GM23248 (cell line): ENCODE measurements at regions not wholly inside any gene's neighbourhood (a gene's known extent, or its start where the extent isn't known, plus 50 kb on each side); places are given as distances from the start of the nearest gene placed in this dataset.
"Not testable (repeated sequence)": the region's sequence is repeated elsewhere in the genome, so short reads cannot be mapped to it uniquely, and the experiment has no call there.

ENCODE experiments used
- DNase-seq: peaks from one replicate; pipeline ENCODE4 v3.0.0-alpha.2; 2015
- H2AFZ ChIP-seq: fragments of 200-600 bp; sonication (generic); 2 replicates; pipeline ENCODE4 v1.6.1; 2016; ENCODE audit warnings: antibody characterized with exemption
- H3F3A ChIP-seq: fragments of 200-600 bp; sonication (generic); 2 replicates; pipeline ENCODE4 v1.6.1; 2016; ENCODE audit warnings: mild to moderate bottlenecking, antibody characterized with exemption, mixed run types; ENCODE audit not compliant: insufficient read depth
- H3K27ac ChIP-seq: fragments of 200-600 bp; sonication (generic); 2 replicates; pipeline ENCODE4 v1.5.1; 2016; ENCODE audit warnings: mild to moderate bottlenecking
- H3K27me3 ChIP-seq: fragments of 200-600 bp; sonication (generic); replicated peaks from 2 replicates; pipeline ENCODE4 v1.6.1; 2016; ENCODE audit warnings: mild to moderate bottlenecking; ENCODE audit not compliant: insufficient read depth
- H3K36me3 ChIP-seq: fragments of 200-600 bp; sonication (generic); 2 replicates; pipeline ENCODE4 v1.6.1; 2016; ENCODE audit warnings: low read depth, mild to moderate bottlenecking
- H3K4me1 ChIP-seq: fragments of 200-600 bp; sonication (generic); 2 replicates; pipeline ENCODE4 v1.6.1; 2016; ENCODE audit warnings: mild to moderate bottlenecking; ENCODE audit not compliant: insufficient read depth
- H3K4me2 ChIP-seq: fragments of 200-600 bp; sonication (generic); one replicate; pipeline ENCODE4 v1.6.1; 2016; ENCODE audit warnings: mild to moderate bottlenecking; ENCODE audit not compliant: unreplicated experiment
- H3K4me3 ChIP-seq: fragments of 200-600 bp; sonication (generic); 2 replicates; pipeline ENCODE4 v1.5.1; 2016; ENCODE audit warnings: mild to moderate bottlenecking
- H3K79me2 ChIP-seq: fragments of 200-600 bp; sonication (generic); 2 replicates; pipeline ENCODE4 v1.6.1; 2016; ENCODE audit warnings: mild to moderate bottlenecking; ENCODE audit not compliant: insufficient read depth
- H3K9ac ChIP-seq: fragments of 200-600 bp; sonication (generic); 2 replicates; pipeline ENCODE4 v1.6.1; 2016; ENCODE audit warnings: mild to moderate bottlenecking
- H3K9me2 ChIP-seq: fragments of 200-600 bp; sonication (generic); 2 replicates; pipeline ENCODE4 v1.6.1; 2016; ENCODE audit warnings: mixed run types, mild to moderate bottlenecking, moderate library complexity; ENCODE audit not compliant: insufficient read depth
- H3K9me3 ChIP-seq: fragments of 200-600 bp; sonication (generic); one replicate; pipeline ENCODE4 v1.6.1; 2017; ENCODE audit warnings: low read depth
- H4K20me1 ChIP-seq: fragments of 200-600 bp; sonication (generic); 2 replicates; pipeline ENCODE4 v1.6.0; 2016; ENCODE audit not compliant: insufficient read depth
- EZH2 ChIP-seq: fragments of 200-600 bp; sonication (generic); IDR thresholded peaks from 2 replicates; pipeline ENCODE4 v1.6.1; 2018; ENCODE audit warnings: antibody characterized with exemption, mild to moderate bottlenecking; ENCODE audit not compliant: insufficient read depth, poor library complexity, severe bottlenecking
- EZH2phosphoT487 ChIP-seq: fragments of 200-600 bp; sonication (generic); IDR thresholded peaks from 2 replicates; pipeline ENCODE4 v1.6.1; 2018; ENCODE audit warnings: antibody characterized with exemption, moderate library complexity, mild to moderate bottlenecking, low read depth; ENCODE audit not compliant: insufficient read depth
- WGBS, 2 experiments: methylation state at CpG; one replicate each; pipeline ENCODE4 v1.1.6; 2015 to 2017; ENCODE audit warnings: low lambda C conversion rate in 2 of 2, low coverage in 1 of 2; ENCODE audit errors: missing lambda C conversion rate in 2 of 2; 5-methylcytosine and 5-hydroxymethylcytosine counted together
- in situ Hi-C: fragments of 300-500 bp; cut with MboI; formaldehyde crosslinking; loops from 2 replicates; pipeline ENCODE4 v1.15.0; 2020

DNA sequence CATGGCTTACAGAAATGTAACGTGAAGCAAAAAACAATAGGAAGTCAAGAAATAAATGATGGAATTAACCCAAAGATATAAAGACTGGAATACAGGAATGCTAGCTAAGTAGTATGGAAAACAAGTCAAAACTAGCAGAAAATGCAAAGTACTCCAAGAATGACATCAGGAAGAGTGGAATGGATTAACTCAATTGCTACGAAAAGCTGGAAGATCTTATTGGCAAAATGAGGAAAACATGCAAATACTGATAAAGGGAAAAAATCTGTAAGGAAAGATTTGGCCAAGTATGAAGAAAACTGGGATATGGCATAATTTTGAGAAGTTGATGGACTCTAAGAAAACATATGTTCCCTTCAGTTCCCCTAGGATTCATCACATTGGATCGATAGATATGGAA, 324.5 kb upstream of the ZNF608 start:
- Histone ChIP-seq H3K9me3 (no peaks in the 10 kb centered on the region), H3K9me2 (no peaks in the 10 kb centered on the region), H4K20me1 (no peaks in the 10 kb centered on the region), H3F3A (no peaks in the 10 kb centered on the region), H3K27ac (no peak overlapping the region), H3K36me3 (no peaks in the 10 kb centered on the region), H3K4me3 (no peak overlapping the region), H3K4me1 (no peaks in the 10 kb centered on the region), H3K9ac (no peak overlapping the region), H3K27me3 (no peaks in the 10 kb centered on the region), H2AFZ (no peak overlapping the region), H3K4me2 (no peak overlapping the region), H3K79me2 (no peaks in the 10 kb centered on the region)
- 68 to 69% methylated on average over 3 of the region's 3 CpGs for WGBS, 2 experiments
- TF ChIP-seq EZH2phosphoT487 (no peak), EZH2 (no peak)
- no peak for DNase-seq
- in situ Hi-C loops = no loop called here

GRCh38 chr5:125073090-125073489, 326.7 kb upstream of the ZNF608 start:
- no peaks in the 10 kb centered on the region for H3K79me2 ChIP-seq
- TF ChIP-seq EZH2 = no peak
- no peak for TF ChIP-seq EZH2phosphoT487
- no peaks in the 10 kb centered on the region for H4K20me1 ChIP-seq
- no peaks in the 10 kb centered on the region for H3F3A ChIP-seq
- no peaks in the 10 kb centered on the region for H3K36me3 ChIP-seq
- no peak overlapping the region for H3K4me2 ChIP-seq
- H3K9me2 ChIP-seq = no peaks in the 10 kb centered on the region
- peaks cover 2% of the 10 kb centered on the region for H3K9me3 ChIP-seq
- no peak overlapping the region for H3K4me3 ChIP-seq
- no peak overlapping the region for H3K9ac ChIP-seq
- 39 to 52% methylated on average over 1 of the region's 1 CpG for WGBS, 2 experiments
- no peaks in the 10 kb centered on the region for H3K4me1 ChIP-seq
- no peak overlapping the region for H2AFZ ChIP-seq
- in situ Hi-C loops = no loop called here
- no peak for DNase-seq
- H3K27ac ChIP-seq = no peak overlapping the region
- no peaks in the 10 kb centered on the region for H3K27me3 ChIP-seq

DNA sequence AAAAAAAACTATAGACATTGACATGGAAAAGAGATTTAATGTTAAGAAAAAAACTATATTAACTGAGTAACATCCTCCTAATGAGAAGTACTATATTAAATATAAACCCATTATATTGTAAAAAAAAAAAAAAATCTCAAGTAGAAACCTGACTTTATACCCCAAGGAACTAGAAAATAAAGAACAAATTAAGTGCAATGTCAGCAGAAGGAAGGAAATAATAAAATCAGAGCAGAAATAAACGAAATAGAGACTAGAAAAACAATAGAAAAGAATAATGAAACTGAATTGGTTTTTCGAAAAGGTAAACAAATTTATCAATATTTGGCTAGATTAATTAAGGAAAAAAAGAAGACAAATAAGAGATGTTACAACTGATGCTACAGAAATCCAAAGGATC, 329.1 kb upstream of the ZNF608 start:
- 61 to 77% methylated on average over 2 of the region's 2 CpGs for WGBS, 2 experiments
- Histone ChIP-seq H3K9me3 (peaks cover 2% of the 10 kb centered on the region), H3K9ac (no peak overlapping the region), H3K36me3 (no peaks in the 10 kb centered on the region), H3F3A (no peaks in the 10 kb centered on the region), H2AFZ (no peak overlapping the region), H3K4me2 (no peak overlapping the region), H3K27ac (no peak overlapping the region), H3K4me1 (no peaks in the 10 kb centered on the region), H3K4me3 (no peak overlapping the region), H4K20me1 (no peaks in the 10 kb centered on the region), H3K9me2 (no peaks in the 10 kb centered on the region), H3K79me2 (no peaks in the 10 kb centered on the region), H3K27me3 (no peaks in the 10 kb centered on the region)
- no peak for DNase-seq
- in situ Hi-C loops = no loop called here
- no peak for TF ChIP-seq EZH2phosphoT487
- TF ChIP-seq EZH2 = no peak

- Histone ChIP-seq H3K4me1 (peaks cover 11% of the 10 kb centered on the region), H3F3A (peaks cover 12% of the 10 kb centered on the region)
- H3K4me3 ChIP-seq, H3K27me3 ChIP-seq, H3K9me2 ChIP-seq, H3K79me2 ChIP-seq, H3K9ac ChIP-seq, H3K9me3 ChIP-seq, H4K20me1 ChIP-seq, H2AFZ ChIP-seq, DNase-seq, in situ Hi-C loops, H3K27ac ChIP-seq, H3K36me3 ChIP-seq, H3K4me2 ChIP-seq: not testable (repeated sequence)
- 98% methylated on average over 5 of the region's 5 CpGs for WGBS, 2 experiments
These were observed 332.6 kb upstream of the ZNF608 start for GRCh38 chr5:125079028-125079427.

DNA sequence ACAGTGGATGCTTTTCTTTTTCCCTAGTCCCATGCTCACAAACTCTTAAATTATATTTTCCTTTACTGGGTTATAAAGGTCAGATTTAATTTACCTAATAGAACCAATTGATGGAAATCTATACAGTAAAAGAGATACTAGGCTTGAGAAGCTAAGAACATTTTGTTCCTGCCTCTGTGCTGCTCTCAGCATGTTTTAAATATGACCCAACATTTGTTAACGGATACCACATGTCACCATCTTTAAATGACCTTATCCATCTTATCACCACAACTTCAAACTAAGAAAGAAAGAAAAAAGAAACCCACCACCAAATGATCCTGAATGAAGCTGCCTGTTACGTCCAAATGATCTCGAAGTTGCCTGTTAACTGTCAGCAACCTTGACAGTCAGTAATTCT, 334.7 kb upstream of the ZNF608 start:
- Histone ChIP-seq H3K4me1 (peaks cover 20% of the 10 kb centered on the region), H3K9ac (no peak overlapping the region), H3K36me3 (no peaks in the 10 kb centered on the region), H2AFZ (no peak overlapping the region), H3K4me3 (no peak overlapping the region), H4K20me1 (no peaks in the 10 kb centered on the region), H3K27me3 (no peaks in the 10 kb centered on the region), H3K4me2 (no peak overlapping the region), H3K9me2 (no peaks in the 10 kb centered on the region; the same call in 1 of the 2 replicates), H3K27ac (no peak overlapping the region), H3K79me2 (no peaks in the 10 kb centered on the region), H3F3A (peaks cover 22% of the 10 kb centered on the region), H3K9me3 (peaks cover 2% of the 10 kb centered on the region)
- 72 to 73% methylated on average over 3 of the region's 3 CpGs for WGBS, 2 experiments
- in situ Hi-C loops = no loop called here
- no peak for DNase-seq
- TF ChIP-seq EZH2 (no peak), EZH2phosphoT487 (no peak)
